Osteoblast (primary cell): ENCODE measurements at regions not wholly inside any gene's neighbourhood (a gene's known extent, or its start where the extent isn't known, plus 50 kb on each side); places are given as distances from the start of the nearest gene placed in this dataset.

Experiments used
- DNase-seq: peaks from one replicate; pipeline ENCODE4 v3.0.0; 2011; ENCODE audit warnings: low spot score, mixed read lengths; ENCODE audit not compliant: insufficient read length; ENCODE audit errors: missing footprints
- H2AFZ ChIP-seq: 2 replicates; pipeline ENCODE4 v1.6.0; 2011; ENCODE audit warnings: mild to moderate bottlenecking, low read length
- H3K27ac ChIP-seq: 2 replicates; pipeline ENCODE4 v1.5.1; 2011; ENCODE audit warnings: mild to moderate bottlenecking, low read depth, low read length, moderate library complexity
- H3K27me3 ChIP-seq: 2 replicates; pipeline ENCODE4 v1.6.0; 2012; ENCODE audit warnings: mild to moderate bottlenecking, control low read depth, inconsistent platforms, low read length, moderate library complexity; ENCODE audit not compliant: insufficient read depth
- H3K36me3 ChIP-seq: 2 replicates; pipeline ENCODE4 v1.5.1; 2011; ENCODE audit warnings: mild to moderate bottlenecking, low read length, control low read depth, moderate library complexity; ENCODE audit not compliant: insufficient read depth
- H3K4me1 ChIP-seq: 2 replicates; pipeline ENCODE4 v1.5.1; 2011; ENCODE audit warnings: mild to moderate bottlenecking, low read length, control low read depth, moderate library complexity; ENCODE audit not compliant: insufficient read depth
- H3K4me2 ChIP-seq: 2 replicates; pipeline ENCODE4 v1.6.0; 2011; ENCODE audit warnings: mild to moderate bottlenecking, low read length; ENCODE audit not compliant: insufficient read depth
- H3K4me3 ChIP-seq: fragments of 200-600 bp; sonication (generic); 3 replicates; pipeline ENCODE4 v1.5.1; 2012; ENCODE audit warnings: mild to moderate bottlenecking, low read length, inconsistent platforms; ENCODE audit not compliant: insufficient read depth
- H3K79me2 ChIP-seq: 2 replicates; pipeline ENCODE4 v1.6.0; 2012; ENCODE audit warnings: mild to moderate bottlenecking, low read length, control low read depth, inconsistent platforms; ENCODE audit not compliant: insufficient read depth
- H3K9me3 ChIP-seq: 2 replicates; pipeline ENCODE4 v1.5.1; 2011; ENCODE audit warnings: low read depth, low read length, control low read depth
- H4K20me1 ChIP-seq: 2 replicates; pipeline ENCODE4 v1.6.0; 2012; ENCODE audit warnings: mild to moderate bottlenecking, low read length, control low read depth; ENCODE audit not compliant: insufficient read depth
- CTCF ChIP-seq: IDR thresholded peaks from 2 replicates; pipeline ENCODE4 v1.5.1; 2011; ENCODE audit warnings: mild to moderate bottlenecking, low read depth, low read length, moderate library complexity; ENCODE audit errors: extremely low read depth

DNA sequence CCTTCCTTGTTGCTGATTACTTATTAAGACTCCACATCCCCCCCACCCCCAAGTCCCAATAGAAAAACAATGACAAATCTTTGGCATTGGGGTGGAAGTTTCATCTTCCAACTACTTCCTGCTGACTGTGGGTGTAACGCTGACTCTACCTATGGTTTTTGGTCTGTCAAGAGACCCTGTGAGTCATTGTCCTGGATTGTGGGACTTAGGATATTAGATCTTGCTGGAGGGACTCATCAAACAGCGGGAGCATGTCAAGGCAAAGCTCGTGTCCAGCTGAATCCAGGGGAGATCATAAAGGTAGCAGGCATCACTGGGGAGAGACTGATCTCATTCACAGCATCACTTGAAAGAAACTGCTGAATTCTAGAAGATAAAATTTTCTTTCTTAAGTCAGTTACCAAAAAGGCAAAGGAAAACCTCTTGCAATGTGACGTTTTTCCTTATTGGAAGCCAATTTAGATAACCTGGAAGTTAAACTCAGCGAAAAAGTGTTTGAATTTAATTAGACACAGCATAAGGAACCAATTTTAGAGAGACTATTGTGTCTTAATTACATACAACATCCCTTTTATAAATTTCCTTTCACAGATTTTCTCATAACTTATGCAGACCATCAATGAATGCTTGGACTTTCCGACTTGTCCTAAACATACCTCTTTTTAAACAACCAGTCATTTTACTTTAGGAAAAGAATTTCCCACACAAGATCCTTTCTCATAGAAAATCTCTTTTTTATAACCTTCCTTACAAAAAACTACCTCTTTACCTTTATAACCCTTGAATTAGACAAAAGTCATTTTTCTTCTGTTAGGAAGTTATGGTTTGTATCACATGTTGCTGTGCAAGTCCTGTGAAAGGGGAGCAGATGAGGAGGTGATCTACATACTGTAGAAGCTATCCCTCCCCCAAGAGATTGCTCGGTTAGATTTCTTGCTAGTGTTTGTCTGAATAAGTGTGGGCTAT is 94.6 kb upstream of the SCAF11 start:
- H3K27me3 ChIP-seq, result no peaks in the 10 kb centered on the region
- H3K4me2 ChIP-seq, result no peak overlapping the region
- TF ChIP-seq CTCF, result no peak
- no peaks in the 10 kb centered on the region for H3K4me1 ChIP-seq
- H4K20me1 ChIP-seq, result no peaks in the 10 kb centered on the region
- H3K4me3 ChIP-seq, result no peak overlapping the region
- no peak overlapping the region for H2AFZ ChIP-seq
- H3K27ac ChIP-seq, result no peak overlapping the region
- no peaks in the 10 kb centered on the region for H3K79me2 ChIP-seq
- H3K9me3 ChIP-seq, result peaks cover 9% of the 10 kb centered on the region
- H3K36me3 ChIP-seq, result no peaks in the 10 kb centered on the region
- no peak for DNase-seq

GRCh38 chr12:46082490-46083200 is 92.3 kb upstream of the SCAF11 start:
- Histone ChIP-seq H3K36me3 (no peaks in the 10 kb centered on the region), H3K4me1 (no peaks in the 10 kb centered on the region), H3K79me2 (no peaks in the 10 kb centered on the region), H3K27ac (no peak overlapping the region), H3K4me2 (no peak overlapping the region), H2AFZ (no peak overlapping the region), H3K27me3 (no peaks in the 10 kb centered on the region), H4K20me1 (no peaks in the 10 kb centered on the region), H3K9me3 (peaks cover 9% of the 10 kb centered on the region), H3K4me3 (no peak overlapping the region)
- no peak for DNase-seq
- no peak for TF ChIP-seq CTCF

DNA sequence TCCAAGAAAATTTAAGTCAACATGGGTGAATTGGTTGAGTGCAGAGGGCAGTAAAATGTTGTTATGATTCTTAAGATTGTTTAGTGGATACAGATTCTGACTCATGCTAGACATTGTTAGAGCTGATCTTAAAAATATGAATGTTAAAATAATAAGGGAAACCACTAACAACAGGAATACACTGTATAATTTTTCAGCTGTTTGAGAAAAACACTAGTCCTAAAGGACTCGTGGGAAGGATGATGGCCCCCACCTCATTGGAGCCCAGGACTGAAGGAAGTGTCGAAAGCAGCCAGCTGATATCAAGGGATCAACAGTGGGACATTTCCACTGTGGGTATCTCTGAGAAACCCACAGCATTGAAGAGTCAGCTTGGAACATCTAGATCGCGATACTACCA is 82.9 kb upstream of the SCAF11 start:
- Histone ChIP-seq H2AFZ (no peak overlapping the region), H3K27me3 (peaks cover 4% of the 10 kb centered on the region), H3K9me3 (no peaks in the 10 kb centered on the region), H3K4me1 (peaks cover 13% of the 10 kb centered on the region), H3K4me2 (no peak overlapping the region), H3K4me3 (no peak overlapping the region), H3K36me3 (no peaks in the 10 kb centered on the region), H3K27ac (no peak overlapping the region), H4K20me1 (no peaks in the 10 kb centered on the region), H3K79me2 (no peaks in the 10 kb centered on the region)
- TF ChIP-seq CTCF, result no peak
- DNase-seq, result no peak
